NCI-H345 treated with DMSO at 0.1 percent for 48 hours (cell line): ENCODE measurements at regions not wholly inside any gene's neighbourhood (a gene's known extent, or its start where the extent isn't known, plus 50 kb on each side); places are given as distances from the start of the nearest gene placed in this dataset.

Source experiments
- DNase-seq: peaks from one replicate; lab custom pipeline; 2025; ENCODE audit not compliant: unreplicated experiment; lab: John Stamatoyannopoulos, UW

GRCh38 chr2:122451697-122452096, 696.2 kb downstream of the TSN start:
- no peak for DNase-seq

- DNase-seq: no peak
Measured at GRCh38 chr2:122469147-122469546, 713.7 kb downstream of the TSN start.

GRCh38 chr2:122471753-122472152, 716.3 kb downstream of the TSN start:
- no peak for DNase-seq

DNA sequence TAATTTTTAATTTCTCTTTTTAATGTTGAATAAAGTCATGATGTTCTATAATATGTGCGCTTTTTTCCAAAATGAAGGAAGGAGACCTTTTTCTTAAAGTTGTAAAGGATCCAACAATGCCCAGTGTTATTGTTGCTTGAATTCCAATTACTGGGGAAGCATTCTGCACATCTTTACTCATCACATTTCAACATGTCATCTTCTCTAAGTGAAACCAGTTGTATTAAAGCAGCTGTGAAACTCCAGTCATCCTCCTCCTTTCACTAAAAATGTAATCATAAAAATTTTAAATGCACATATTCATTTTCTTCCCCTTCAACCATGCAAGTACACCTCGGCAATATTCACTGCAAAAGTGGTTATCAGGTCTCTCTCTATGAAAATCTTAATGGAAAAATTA, 722.7 kb downstream of the TSN start:
- DNase-seq: no peak

- no peak for DNase-seq
Measured at GRCh38 chr2:122478771-122479170, 723.3 kb downstream of the TSN start.

- DNase-seq: no peak
Measured at GRCh38 chr2:122480501-122481243, 725.2 kb downstream of the TSN start.

DNA sequence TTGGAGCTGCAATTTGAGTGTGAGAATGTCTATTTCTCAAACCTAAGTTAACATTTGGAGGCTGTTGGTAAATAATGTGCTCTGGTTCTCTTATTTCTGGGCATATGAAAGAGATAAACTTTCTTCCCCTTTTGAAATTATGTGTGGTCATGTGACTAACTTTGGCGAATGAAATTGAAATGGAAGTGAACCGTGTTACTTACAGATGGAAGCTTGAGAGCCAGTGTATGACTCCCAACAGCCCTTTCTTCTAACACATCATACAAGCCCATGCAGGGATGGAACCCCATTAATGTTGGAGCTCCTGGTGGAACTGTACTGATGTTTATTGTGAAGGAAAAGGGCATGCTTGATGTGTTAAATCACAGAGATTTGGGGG, 725.8 kb downstream of the TSN start:
- DNase-seq: no peak

GRCh38 chr2:122481717-122482116, 726.3 kb downstream of the TSN start:
- DNase-seq: no peak

GRCh38 chr2:122486086-122486485, 730.6 kb downstream of the TSN start:
- DNase-seq: no peak

GRCh38 chr2:122486705-122487415, 731.4 kb downstream of the TSN start:
- no peak for DNase-seq

- DNase-seq: no peak
Measured at GRCh38 chr2:122491011-122491410, 735.6 kb downstream of the TSN start.

GRCh38 chr2:122500316-122501105, 745.1 kb downstream of the TSN start:
- no peak for DNase-seq

DNA sequence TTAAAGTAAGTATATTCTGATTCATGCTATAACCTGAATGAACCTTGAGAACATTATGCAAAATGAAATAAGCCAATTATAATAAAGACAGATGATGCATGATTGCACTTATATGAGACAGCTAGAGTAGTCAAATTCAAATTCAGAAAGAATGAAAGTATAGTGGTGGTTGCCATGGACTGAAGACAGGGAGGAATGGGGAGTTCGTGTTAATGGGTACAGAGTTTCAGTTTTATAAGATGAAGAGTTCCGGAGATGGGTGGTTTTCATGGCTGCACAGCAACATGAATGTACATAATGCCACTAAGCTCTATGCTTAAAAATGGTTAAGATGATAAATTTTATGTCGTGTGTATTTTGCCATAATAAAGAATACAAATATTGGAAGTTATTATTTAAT, 751.2 kb downstream of the TSN start:
- no peak for DNase-seq

- DNase-seq: no peak
Measured at GRCh38 chr2:122507261-122507660, 751.8 kb downstream of the TSN start.

- no peak for DNase-seq
Measured at GRCh38 chr2:122512091-122512490, 756.6 kb downstream of the TSN start.

- peak; percentile 22 for DNase-seq
Measured at GRCh38 chr2:122514451-122514996, 759.1 kb downstream of the TSN start.

GRCh38 chr2:122515731-122516290, 760.4 kb downstream of the TSN start:
- no peak for DNase-seq

GRCh38 chr2:122516775-122517174, 761.3 kb downstream of the TSN start:
- no peak for DNase-seq

- no peak for DNase-seq
Measured at GRCh38 chr2:122519366-122519765, 763.9 kb downstream of the TSN start.

- DNase-seq: no peak
Measured at GRCh38 chr2:122519821-122520611, 764.6 kb downstream of the TSN start.
